Large intestine (tissue), 3 donors: ENCODE measurements at regions not wholly inside any gene's neighbourhood (a gene's known extent, or its start where the extent isn't known, plus 50 kb on each side); places are given as distances from the start of the nearest gene placed in this dataset.
"Not testable (repeated sequence)": the region's sequence is repeated elsewhere in the genome, so short reads cannot be mapped to it uniquely, and the experiment has no call there.

ENCODE experiments used
- DNase-seq, 2 donors: peaks; one replicate each; pipeline versions ENCODE4 v3.0.0 to v3.0.0-alpha.2; 2013
- H3K27ac ChIP-seq: one replicate; pipeline ENCODE4 v1.5.1; 2013; ENCODE audit warnings: low read length
- H3K27me3 ChIP-seq: 2 replicates; pipeline ENCODE4 v1.6.1; 2013; ENCODE audit warnings: low read length; ENCODE audit not compliant: control insufficient read depth, insufficient read depth
- H3K36me3 ChIP-seq: 2 replicates; pipeline ENCODE4 v1.6.1; 2013; ENCODE audit warnings: low read length; ENCODE audit not compliant: control insufficient read depth, insufficient read depth
- H3K4me1 ChIP-seq: one replicate; pipeline ENCODE4 v1.6.1; 2013; ENCODE audit warnings: low read length; ENCODE audit not compliant: control insufficient read depth, insufficient read depth
- H3K4me3 ChIP-seq: one replicate; pipeline ENCODE4 v1.5.1; 2013; ENCODE audit warnings: low read length
- H3K9me3 ChIP-seq: one replicate; pipeline ENCODE4 v1.6.1; 2013; ENCODE audit warnings: mild to moderate bottlenecking, low read depth, low read length, moderate library complexity; ENCODE audit not compliant: control insufficient read depth
- WGBS: methylation state at CpG from one replicate; pipeline ENCODE4 v1.1.5; 2013; ENCODE audit warnings: low lambda C conversion rate; ENCODE audit not compliant: insufficient coverage; 5-methylcytosine and 5-hydroxymethylcytosine counted together

DNA sequence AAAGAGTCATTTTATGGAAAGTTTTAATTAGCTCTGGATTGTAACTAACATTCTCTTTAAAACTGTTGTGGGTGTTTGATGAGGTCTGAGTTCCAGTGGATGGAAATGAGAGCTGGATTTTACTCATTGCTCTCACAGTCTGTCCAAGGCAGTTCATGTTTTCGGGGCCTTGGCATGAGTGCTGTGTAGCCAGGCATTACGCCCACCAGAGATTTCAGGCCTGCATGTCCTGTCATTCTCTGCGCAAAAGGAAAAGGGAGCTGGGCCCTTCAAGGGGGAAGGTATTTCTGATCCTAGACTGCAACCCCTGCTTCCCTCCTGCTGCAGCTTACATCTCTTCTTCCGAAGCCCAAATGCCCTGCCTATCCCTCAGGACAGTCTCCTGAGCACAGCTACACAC lies 499.6 kb upstream of the TRPC7 start:
- WGBS = no CpG with 5 or more reads among the region's 4 CpGs
- Histone ChIP-seq H3K4me3 (no peak overlapping the region), H3K27me3 (no peaks in the 10 kb centered on the region), H3K4me1 (no peaks in the 10 kb centered on the region), H3K9me3 (no peaks in the 10 kb centered on the region), H3K27ac (no peak overlapping the region), H3K36me3 (no peaks in the 10 kb centered on the region)
- no peak for DNase-seq

GRCh38 chr5:136856648-136857047 lies 491.3 kb upstream of the TRPC7 start:
- Histone ChIP-seq H3K4me1 (no peaks in the 10 kb centered on the region), H3K4me3 (no peak overlapping the region), H3K36me3 (no peaks in the 10 kb centered on the region), H3K27me3 (no peaks in the 10 kb centered on the region), H3K27ac (no peak overlapping the region), H3K9me3 (no peaks in the 10 kb centered on the region)
- 90% methylated on average over 1 of the region's 3 CpGs for WGBS
- no peak for DNase-seq

DNA sequence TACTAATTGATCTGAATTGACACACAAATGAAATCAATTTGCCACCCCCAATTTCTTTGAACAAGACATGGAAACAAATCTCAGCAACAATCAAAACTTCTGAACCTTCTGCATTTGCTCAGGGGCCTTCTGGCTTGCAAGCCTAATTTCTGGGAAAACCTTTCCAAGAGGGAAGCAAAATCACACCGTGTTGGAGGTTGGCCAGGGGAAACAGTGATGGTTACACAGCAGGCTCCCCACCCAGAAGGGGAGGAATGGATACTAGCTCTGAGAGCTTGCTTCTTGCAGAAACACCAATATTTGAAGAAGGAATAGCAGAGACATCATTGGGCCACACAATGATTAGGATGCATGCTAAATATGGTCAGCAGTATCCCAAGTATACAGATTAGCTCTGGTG lies 488.6 kb upstream of the TRPC7 start:
- no CpG with 5 or more reads among the region's 1 CpG for WGBS
- H3K27ac ChIP-seq = no peak overlapping the region
- H3K4me3 ChIP-seq = no peak overlapping the region
- no peaks in the 10 kb centered on the region for H3K36me3 ChIP-seq
- H3K27me3 ChIP-seq = no peaks in the 10 kb centered on the region
- no peak for DNase-seq
- H3K4me1 ChIP-seq = no peaks in the 10 kb centered on the region
- H3K9me3 ChIP-seq = no peaks in the 10 kb centered on the region

DNA sequence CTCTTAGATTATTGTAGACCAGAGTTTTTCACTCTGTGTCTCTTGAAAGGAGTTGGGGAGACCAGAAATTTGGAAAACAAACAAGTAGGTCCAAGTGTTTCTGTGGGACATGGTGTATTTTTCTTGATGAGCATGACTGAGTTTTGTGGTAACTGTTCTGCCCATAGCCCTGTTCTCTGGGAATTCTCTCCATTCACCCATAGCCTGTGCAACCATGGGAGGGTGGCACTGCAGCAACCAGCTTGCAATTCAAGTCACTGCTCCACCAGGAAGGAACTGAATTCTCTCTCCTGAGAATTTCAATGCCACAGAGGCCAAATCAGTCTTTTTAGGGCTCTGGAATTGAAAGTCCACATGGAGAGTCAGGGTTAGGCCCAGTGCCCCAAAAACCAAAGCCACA lies 475.3 kb upstream of the TRPC7 start:
- no peak for DNase-seq
- Histone ChIP-seq H3K27me3 (no peaks in the 10 kb centered on the region), H3K27ac (no peak overlapping the region), H3K36me3 (no peaks in the 10 kb centered on the region), H3K4me3 (no peak overlapping the region), H3K9me3 (no peaks in the 10 kb centered on the region), H3K4me1 (no peaks in the 10 kb centered on the region)

DNA sequence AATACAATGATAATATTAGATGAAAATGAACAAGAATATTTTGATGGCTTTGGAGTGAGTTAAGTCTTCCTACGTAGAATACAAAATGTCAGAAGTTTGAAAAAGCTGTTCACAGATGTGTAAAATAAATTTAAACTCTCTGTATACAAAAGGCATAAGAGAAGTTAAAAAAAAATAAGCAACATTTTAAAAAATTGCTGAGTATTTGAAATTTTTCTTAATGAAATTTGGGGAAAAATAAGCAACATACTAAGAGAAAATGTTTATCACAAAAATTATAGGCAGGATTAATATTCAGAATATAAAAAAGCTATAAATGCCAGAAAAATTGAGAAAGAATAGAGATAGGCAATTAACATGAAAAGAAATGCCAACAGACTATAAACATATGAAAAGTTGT lies 470.7 kb upstream of the TRPC7 start:
- Histone ChIP-seq H3K36me3 (no peaks in the 10 kb centered on the region), H3K9me3 (no peaks in the 10 kb centered on the region), H3K27me3 (no peaks in the 10 kb centered on the region), H3K27ac (no peak overlapping the region), H3K4me3 (no peak overlapping the region), H3K4me1 (no peaks in the 10 kb centered on the region)
- no peak for DNase-seq
- 92% methylated on average over 1 of the region's 1 CpG for WGBS

GRCh38 chr5:136820848-136821247 lies 455.5 kb upstream of the TRPC7 start:
- Histone ChIP-seq H3K27ac (no peak overlapping the region), H3K36me3 (no peaks in the 10 kb centered on the region), H3K4me3 (no peak overlapping the region), H3K27me3 (no peaks in the 10 kb centered on the region), H3K9me3 (no peaks in the 10 kb centered on the region), H3K4me1 (no peaks in the 10 kb centered on the region)
- no CpG with 5 or more reads among the region's 1 CpG for WGBS
- no peak for DNase-seq

- WGBS = no CpG with 5 or more reads among the region's 1 CpG
- no peaks in the 10 kb centered on the region for H3K27me3 ChIP-seq
- no peak overlapping the region for H3K4me3 ChIP-seq
- H3K36me3 ChIP-seq = no peaks in the 10 kb centered on the region
- H3K4me1 ChIP-seq = no peaks in the 10 kb centered on the region
- DNase-seq = no peak
- no peak overlapping the region for H3K27ac ChIP-seq
- H3K9me3 ChIP-seq = no peaks in the 10 kb centered on the region
These were observed 454.4 kb upstream of the TRPC7 start for GRCh38 chr5:136819526-136820302.

DNA sequence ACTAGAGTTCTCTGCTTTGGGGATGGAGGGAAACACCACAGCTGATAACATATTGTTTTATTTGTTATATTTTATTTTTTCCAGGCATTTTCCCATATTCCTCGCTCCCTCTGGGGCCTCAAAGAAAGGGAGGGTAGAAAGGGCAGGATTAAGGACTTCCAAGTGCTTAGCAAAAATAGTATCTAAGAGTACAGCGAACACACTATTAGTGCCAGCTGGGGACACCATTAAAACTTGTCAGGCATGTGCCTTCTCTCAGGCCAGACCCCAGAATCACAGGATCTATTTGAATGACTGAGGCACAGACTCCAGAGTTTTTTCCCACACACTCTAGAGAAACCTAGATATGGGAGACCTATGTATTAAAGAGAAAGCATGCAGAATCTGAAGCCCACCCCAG lies 451.0 kb upstream of the TRPC7 start:
- no peak for DNase-seq
- Histone ChIP-seq H3K36me3 (no peaks in the 10 kb centered on the region), H3K27ac (no peak overlapping the region), H3K4me1 (no peaks in the 10 kb centered on the region), H3K9me3 (no peaks in the 10 kb centered on the region), H3K4me3 (no peak overlapping the region), H3K27me3 (no peaks in the 10 kb centered on the region)
- no CpG with 5 or more reads among the region's 2 CpGs for WGBS

DNA sequence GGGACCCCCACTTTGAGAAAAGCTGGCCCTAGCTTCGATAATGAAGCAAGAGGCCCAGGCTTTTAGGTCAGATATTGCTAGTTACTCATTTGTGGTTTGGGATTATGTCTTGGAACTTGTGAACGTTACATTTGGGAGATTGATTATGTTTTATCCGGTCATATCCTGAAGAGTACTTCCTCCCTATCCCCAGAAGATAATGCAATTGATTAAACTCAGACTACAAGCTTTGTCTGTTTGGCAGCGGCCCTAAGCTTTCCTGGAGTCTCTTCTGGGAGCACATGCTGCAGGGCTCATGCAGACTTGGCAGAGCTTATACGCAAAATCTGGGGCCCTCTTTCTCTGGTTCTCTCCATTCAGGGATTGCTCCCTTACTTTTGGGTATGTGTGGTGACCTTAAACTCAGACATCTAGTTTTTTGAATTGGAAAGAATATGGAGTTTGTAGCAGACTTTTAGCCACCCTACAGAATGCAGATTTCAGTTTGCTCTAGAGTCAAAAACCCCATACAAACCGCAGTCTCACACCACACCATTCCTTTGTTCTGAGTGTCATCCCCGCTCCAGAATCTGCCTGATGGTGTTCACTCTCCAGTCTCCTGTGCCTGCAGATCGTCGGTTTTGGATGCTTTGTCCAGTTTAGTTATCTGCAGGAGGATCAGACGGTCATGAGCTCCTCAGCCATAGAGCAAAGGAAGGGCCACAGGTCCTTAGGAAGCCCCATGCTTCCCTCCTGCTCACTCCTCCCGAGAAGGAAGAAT lies 449.5 kb upstream of the TRPC7 start:
- H3K4me3 ChIP-seq = no peak overlapping the region
- H3K4me1 ChIP-seq = no peaks in the 10 kb centered on the region

GRCh38 chr5:136812270-136812669 lies 446.9 kb upstream of the TRPC7 start:
- H3K27ac ChIP-seq, H3K36me3 ChIP-seq, DNase-seq, H3K4me1 ChIP-seq, H3K27me3 ChIP-seq, H3K4me3 ChIP-seq, H3K9me3 ChIP-seq: not testable (repeated sequence)
- 100% methylated on average over 1 of the region's 2 CpGs for whole genome bisulfite sequencing

More for the DNA sequence above, 449.5 kb upstream of the TRPC7 start:
- no peak for DNase-seq
- H3K27me3 ChIP-seq = no peaks in the 10 kb centered on the region
- WGBS = 80% methylated on average over 1 of the region's 11 CpGs
- H3K36me3 ChIP-seq = no peaks in the 10 kb centered on the region
- H3K9me3 ChIP-seq = no peaks in the 10 kb centered on the region
- no peak overlapping the region for H3K27ac ChIP-seq

DNA sequence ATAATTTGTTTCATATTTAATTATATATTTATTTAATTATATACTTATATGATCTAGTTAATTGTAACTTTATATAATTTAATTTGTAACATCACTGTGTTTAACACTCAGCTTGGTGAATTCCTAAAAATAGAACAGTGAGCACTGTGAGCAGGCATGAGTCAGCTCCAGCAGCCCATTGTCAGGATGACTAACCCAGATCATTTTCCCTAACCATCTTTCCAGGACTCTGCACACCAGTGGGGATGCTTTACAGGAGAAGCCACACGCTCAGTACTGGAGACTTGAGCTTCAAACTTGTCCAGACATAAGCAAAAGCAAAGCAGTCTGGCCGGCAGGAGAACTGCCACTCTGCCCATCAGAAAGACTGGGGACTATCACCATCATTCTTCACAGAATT lies 446.2 kb upstream of the TRPC7 start:
- Histone ChIP-seq H3K27me3 (no peaks in the 10 kb centered on the region), H3K4me1 (no peaks in the 10 kb centered on the region), H3K4me3 (no peak overlapping the region), H3K27ac (no peak overlapping the region), H3K9me3 (no peaks in the 10 kb centered on the region), H3K36me3 (no peaks in the 10 kb centered on the region)
- WGBS = no CpG with 5 or more reads among the region's 2 CpGs
- no peak for DNase-seq
